ENCODE measurements at regions not wholly inside any gene's neighbourhood (a gene's known extent, or its start where the extent isn't known, plus 50 kb on each side); places are given as distances from the start of the nearest gene placed in this dataset.

DNA sequence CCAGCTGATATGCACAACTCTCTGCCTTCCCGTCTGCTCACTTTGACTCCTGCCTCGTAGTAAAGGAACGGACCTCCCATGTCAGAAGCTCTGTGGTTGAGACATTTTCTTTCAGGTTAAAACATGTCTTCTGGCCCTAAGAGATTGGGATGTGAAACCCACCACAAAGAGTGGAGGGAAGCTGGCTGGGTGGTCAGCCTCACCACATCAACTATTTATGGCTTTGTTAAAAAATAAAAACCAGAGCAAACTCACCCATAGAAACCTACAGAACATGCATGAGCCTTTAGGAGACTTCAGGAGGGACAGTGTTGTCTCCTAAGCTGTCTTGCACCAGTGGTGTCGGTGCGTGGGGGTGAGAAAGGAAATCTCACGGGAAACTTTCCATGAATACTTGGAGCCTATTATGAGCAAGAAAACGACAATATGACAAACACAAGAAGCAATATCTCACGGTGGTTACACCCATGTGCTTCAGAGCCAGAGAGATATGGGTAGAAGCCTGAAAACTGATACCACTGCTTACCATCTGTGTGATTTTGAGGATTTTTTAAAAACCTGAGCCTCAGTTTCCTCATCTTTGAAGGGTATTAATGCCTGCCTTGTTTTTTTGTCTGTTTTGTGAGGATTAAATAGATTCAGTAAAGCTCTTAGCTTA lies 61.7 kb upstream of the XYLT1 start:
- DNase-seq = no peak

DNA sequence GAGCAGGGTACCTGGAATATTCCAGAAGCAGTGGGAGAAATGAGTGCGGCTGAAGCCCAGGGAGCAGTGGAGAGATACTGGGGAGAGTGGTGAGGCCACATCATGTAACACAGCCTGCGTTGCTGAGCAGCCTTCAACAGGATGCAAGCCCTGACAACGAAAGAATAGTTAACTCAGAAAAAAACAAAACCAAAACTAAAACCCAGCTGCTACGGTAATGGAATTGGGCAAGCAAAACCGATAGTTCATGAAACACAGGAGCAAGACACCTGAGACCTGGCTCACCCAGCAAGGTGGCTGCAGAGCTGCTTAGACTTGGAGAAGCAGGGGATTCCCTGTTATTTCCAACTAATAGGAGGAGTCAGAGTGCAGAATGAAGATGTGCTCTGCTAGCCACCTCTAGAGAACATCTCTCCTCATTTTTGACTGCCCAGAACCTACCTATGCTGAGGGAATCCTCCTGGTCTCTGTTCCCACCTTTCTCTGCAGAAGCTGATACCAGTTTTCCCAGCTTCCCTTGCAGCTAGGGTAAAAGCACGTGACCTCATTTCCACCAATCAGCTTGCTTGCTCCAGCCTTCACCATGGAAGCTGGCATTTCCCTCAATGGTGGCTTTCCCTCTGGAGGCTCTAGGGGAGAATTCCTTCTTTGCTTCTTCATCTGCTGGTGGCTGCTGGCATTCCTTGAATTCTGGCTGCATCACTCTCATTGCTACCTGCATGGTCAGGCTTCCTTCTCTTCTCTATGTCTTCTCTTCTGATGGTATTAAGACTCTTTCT lies 59.4 kb upstream of the XYLT1 start:
- DNase-seq = peak; percentile 28

DNA sequence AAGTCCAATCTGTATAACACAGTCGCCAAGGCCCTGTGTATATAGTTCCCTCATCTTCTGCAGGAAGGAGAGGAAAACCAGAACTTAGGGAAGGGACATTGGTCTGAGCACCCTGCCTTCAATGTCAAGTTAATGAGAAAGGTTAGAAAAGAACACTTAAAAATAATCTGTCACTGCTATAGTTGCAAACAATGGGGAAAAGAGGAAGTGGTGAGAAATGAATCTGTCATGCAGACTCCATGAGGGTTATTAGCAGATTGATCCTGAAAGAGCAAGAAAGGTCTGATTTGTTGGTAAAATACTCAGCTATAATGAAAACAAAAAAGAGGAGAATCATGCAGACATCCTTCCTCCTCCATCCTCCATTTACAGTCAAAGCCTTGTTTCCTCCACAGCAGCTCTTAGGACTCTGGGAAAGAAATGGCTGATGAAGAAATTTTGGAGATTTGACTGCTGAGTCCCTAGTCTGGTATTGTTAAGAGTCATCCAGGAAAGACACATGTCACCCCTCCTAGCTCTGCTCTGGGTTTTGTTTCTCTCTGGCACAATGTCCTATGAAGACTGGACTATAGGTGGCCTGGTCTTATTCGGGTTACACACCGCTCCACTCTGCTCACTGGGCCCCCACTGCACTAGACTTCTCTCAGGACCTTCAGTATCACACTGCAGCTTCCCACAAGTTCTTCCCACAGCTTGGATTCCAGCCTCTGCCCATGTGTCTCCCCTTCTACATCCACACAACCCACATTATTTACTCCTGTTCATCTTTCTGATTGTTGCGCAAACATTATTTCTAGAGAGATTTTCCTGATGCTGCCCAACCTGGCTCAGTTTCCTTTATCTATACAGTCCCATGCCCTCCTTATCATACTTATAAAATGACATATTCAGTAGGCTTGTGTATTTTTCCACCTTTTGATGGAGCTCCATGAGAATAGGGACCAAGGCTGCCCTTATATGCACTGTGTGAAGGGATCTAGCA lies 56.5 kb upstream of the XYLT1 start:
- no peak for DNase-seq

DNA sequence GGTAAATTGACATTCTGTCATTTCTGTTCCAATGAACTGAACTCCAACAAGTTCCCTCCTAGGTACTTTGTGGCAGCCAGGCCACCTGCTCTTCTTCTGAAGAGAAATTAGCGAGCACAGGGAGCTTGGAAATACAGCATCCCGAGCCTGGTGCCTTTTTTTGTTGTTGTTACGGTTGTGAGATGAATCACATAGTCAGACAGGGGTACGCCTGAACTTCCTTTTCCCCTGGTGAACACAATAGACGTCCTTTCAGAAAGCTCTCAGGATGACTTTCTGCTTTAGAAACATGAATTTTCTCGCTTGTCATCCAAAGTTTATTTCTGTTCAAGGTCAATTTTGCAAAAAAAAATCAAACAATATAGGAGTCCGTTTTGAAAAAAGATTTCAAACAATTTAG lies 53.9 kb upstream of the XYLT1 start:
- no peak for DNase-seq

DNA sequence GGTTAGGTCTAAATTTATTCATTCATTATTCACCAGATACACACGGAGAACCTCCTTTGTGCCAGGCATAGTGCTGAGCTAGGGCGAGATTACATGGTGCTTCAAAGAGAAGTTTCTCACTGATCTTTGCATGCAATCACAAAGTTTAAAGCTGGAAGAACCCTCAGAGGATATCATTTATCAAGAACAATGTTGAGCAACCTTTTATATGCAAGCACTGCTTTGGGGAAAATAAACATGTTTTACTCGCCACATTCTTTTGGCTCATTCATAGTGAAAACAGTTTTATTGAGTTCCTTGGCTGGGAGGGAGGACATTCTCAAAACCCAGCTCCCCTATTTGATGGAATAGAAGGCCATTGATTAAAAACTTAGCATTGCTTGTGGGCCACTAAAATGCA lies 49.8 kb upstream of the XYLT1 start:
- DNase-seq = no peak

Data from stimulated activated CD4-positive, alpha-beta T cell treated with anti-CD3 and anti-CD28 coated beads, Interleukin-15, amount 100 ng/mL, for 24 hours (primary cell).